ENCODE measurements at regions not wholly inside any gene's neighbourhood (a gene's known extent, or its start where the extent isn't known, plus 50 kb on each side); places are given as distances from the start of the nearest gene placed in this dataset.

- Histone ChIP-seq H2AK5ac (ENCODE audit: low read depth, low read length) (no peak overlapping the region), H3K9ac (replicated peaks in 1 of 4; ENCODE audit: extremely low read depth in 1 of 4, low read depth in 3 of 4, low read length in 3 of 4) (no peak overlapping the region), H2BK20ac (ENCODE audit: low read length) (no peak overlapping the region), H3K56ac (replicated peaks; ENCODE audit: insufficient read length, low read depth, low read length) (no peak overlapping the region), H3K79me1 (ENCODE audit: low read depth, low read length) (no peaks in the 10 kb centered on the region), H3K4me3 (ENCODE audit: extremely low read depth in 1 of 4, insufficient read depth in 2 of 4, low read depth in 3 of 4, low read length in 4 of 4) (no peak overlapping the region), H2BK5ac (ENCODE audit: low read depth, low read length) (no peak overlapping the region), H2AFZ (ENCODE audit: low read length) (no peak overlapping the region), H2BK120ac (replicated peaks; ENCODE audit: low read depth, low read length) (no peak overlapping the region), H4K8ac (ENCODE audit: extremely low read depth, insufficient read depth, low read length) (no peak overlapping the region), H2BK12ac (ENCODE audit: low read depth, low read length) (no peak overlapping the region), H3K4ac (replicated peaks; ENCODE audit: insufficient read length, low read depth, low read length) (no peak overlapping the region), H4K91ac (replicated peaks; ENCODE audit: insufficient read length, low read length) (no peak overlapping the region), H3K27me3 (replicated peaks in 1 of 4; ENCODE audit: control insufficient read depth in 3 of 4, extremely low read depth in 1 of 4, insufficient read depth in 3 of 4, low read length in 3 of 4) (no peaks in the 10 kb centered on the region), H3K14ac (ENCODE audit: insufficient read length) (no peak overlapping the region), H3K23me2 (ENCODE audit: low read depth, low read length) (no peaks in the 10 kb centered on the region), H3K18ac (ENCODE audit: extremely low read depth, low read length) (no peak overlapping the region), H2BK15ac (ENCODE audit: low read length) (no peak overlapping the region), H3K23ac (ENCODE audit: insufficient read length) (no peak overlapping the region), H3K36me3 (ENCODE audit: control insufficient read depth in 2 of 4, insufficient read depth in 4 of 4, low read length in 3 of 4) (no peaks in the 10 kb centered on the region), H3K79me2 (ENCODE audit: control insufficient read depth in 1 of 2, insufficient read depth in 2 of 2, low read length in 2 of 2) (no peaks in the 10 kb centered on the region), H3K9me3 (ENCODE audit: insufficient read depth in 2 of 2, low read depth in 1 of 2, low read length in 1 of 2) (no peaks in the 10 kb centered on the region), H3K27ac (ENCODE audit: low read depth, low read length) (no peak overlapping the region), H3K4me2 (ENCODE audit: insufficient read depth in 1 of 2, low read depth in 2 of 2, low read length in 2 of 2) (no peak overlapping the region), H4K20me1 (replicated peaks in 1 of 2; ENCODE audit: control insufficient read depth in 1 of 2, insufficient read depth in 2 of 2, low read length in 2 of 2) (no peaks in the 10 kb centered on the region), H4K5ac (ENCODE audit: insufficient read length, low read depth, low read length) (no peak overlapping the region), H3K4me1 (replicated peaks in 1 of 4; ENCODE audit: control insufficient read depth in 3 of 4, insufficient read depth in 4 of 4, low read length in 3 of 4) (no peaks in the 10 kb centered on the region)
- FAIRE-seq (no peak), DNase-seq (ENCODE audit: low read depth in 1 of 2, low spot score in 2 of 2) (no peak)
- no peak for TF ChIP-seq KDM4A (IDR thresholded peaks at IDR 0.05; ENCODE audit: low read depth, low read length, severe bottlenecking)
- no peak for TF ChIP-seq CBX5 (IDR thresholded peaks at IDR 0.05; ENCODE audit: low read depth, low read length)
- no peak for TF ChIP-seq SAP30 (IDR thresholded peaks at IDR 0.05; ENCODE audit: insufficient read depth, insufficient replicate concordance, low read length)
- TF ChIP-seq SUZ12 (IDR thresholded peaks at IDR 0.05; ENCODE audit: low read length): no peak
- TF ChIP-seq SIRT6 (IDR thresholded peaks at IDR 0.05; ENCODE audit: low read length): no peak
- no peak for TF ChIP-seq TAF7 (optimal IDR thresholded peaks at IDR 0.05; ENCODE audit: borderline replicate concordance, low read depth, low read length)
- no peak for TF ChIP-seq CREB1 (IDR thresholded peaks at IDR 0.05)
- TF ChIP-seq ASH2L (IDR thresholded peaks at IDR 0.05; ENCODE audit: low read length): no peak
- TF ChIP-seq, protein P1, sequence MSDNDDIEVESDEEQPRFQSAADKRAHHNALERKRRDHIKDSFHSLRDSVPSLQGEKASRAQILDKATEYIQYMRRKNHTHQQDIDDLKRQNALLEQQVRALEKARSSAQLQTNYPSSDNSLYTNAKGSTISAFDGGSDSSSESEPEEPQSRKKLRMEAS (IDR thresholded peaks at IDR 0.05): no peak
- TF ChIP-seq HDAC6 (IDR thresholded peaks at IDR 0.05; ENCODE audit: low read depth, low read length): no peak
- no peak for TF ChIP-seq BACH1 (IDR thresholded peaks at IDR 0.05; ENCODE audit: low read length)
- CTCF ChIA-PET (ENCODE audit: partially characterized antibody): no interaction called here
- POLR2A ChIA-PET (ENCODE audit: partially characterized antibody): no interaction called here
- 89% methylated on average over 6 of the region's 6 CpGs; no CpG with 5 or more reads in 1 of the 2 experiments for WGBS, 2 experiments (ENCODE audit: extremely low coverage in 1 of 2, insufficient coverage in 1 of 2, insufficient read length in 1 of 2, insufficient replicate concordance in 2 of 2, low coverage in 1 of 2, low lambda C conversion rate in 2 of 2, missing lambda C conversion rate in 1 of 2)
These were observed 594.4 kb upstream of the VSTM2A start for GRCh38 chr7:53947732-53948131.

All from H1 (cell line).